WI38 (cell line): ENCODE measurements at regions not wholly inside any gene's neighbourhood (a gene's known extent, or its start where the extent isn't known, plus 50 kb on each side); places are given as distances from the start of the nearest gene placed in this dataset.

Experiments used
- H3K4me3 ChIP-seq: 2 replicates; pipeline ENCODE4 v1.5.1; 2011; ENCODE audit warnings: low read depth, mild to moderate bottlenecking, control low read depth, low read length
- TF ChIP-seq, protein P1 (sequence below): IDR thresholded peaks from 2 replicates; pipeline ENCODE4 v1.5.1; 2012; ENCODE audit warnings: low read depth, mild to moderate bottlenecking, control low read depth, low read length

DNA sequence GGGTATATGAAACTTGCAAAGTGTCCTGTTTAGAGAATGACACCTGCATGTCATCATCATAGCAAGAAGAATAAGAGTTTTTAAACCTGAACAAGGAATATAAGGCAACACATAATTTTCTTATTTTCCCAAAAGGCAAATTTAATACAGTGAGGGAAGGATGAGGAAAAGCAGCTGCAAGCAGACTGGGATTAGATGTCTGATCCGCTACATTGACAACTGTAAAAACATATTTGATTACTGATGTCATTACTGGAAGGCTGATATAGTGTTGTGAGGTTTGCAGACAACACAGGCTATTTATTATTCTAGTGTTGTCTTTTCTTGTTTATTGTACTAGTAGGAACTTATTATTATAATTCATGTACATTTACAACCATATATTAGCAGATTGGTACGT, 528.7 kb downstream of the ZIC1 start:
- TF ChIP-seq, protein P1, sequence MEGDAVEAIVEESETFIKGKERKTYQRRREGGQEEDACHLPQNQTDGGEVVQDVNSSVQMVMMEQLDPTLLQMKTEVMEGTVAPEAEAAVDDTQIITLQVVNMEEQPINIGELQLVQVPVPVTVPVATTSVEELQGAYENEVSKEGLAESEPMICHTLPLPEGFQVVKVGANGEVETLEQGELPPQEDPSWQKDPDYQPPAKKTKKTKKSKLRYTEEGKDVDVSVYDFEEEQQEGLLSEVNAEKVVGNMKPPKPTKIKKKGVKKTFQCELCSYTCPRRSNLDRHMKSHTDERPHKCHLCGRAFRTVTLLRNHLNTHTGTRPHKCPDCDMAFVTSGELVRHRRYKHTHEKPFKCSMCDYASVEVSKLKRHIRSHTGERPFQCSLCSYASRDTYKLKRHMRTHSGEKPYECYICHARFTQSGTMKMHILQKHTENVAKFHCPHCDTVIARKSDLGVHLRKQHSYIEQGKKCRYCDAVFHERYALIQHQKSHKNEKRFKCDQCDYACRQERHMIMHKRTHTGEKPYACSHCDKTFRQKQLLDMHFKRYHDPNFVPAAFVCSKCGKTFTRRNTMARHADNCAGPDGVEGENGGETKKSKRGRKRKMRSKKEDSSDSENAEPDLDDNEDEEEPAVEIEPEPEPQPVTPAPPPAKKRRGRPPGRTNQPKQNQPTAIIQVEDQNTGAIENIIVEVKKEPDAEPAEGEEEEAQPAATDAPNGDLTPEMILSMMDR = no peak
- no peak overlapping the region for H3K4me3 ChIP-seq

DNA sequence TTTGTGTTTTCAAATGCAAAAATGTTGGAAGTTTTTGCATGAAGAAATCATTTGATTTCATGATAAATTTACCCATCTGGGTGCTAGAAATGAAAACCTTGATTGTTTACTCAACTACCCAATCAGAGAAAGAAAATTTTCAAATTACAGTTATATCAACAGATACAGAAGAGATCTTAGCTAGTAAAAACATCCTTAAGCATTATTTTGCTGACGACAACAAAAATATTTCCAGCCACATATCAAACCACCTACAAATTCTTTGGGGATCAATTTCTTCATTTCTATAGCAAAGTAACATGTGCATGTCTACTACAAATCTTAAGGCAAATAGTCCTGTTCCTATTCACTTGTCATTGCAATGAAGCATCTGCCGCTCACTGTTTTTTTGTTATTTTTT, 530.3 kb downstream of the ZIC1 start:
- H3K4me3 ChIP-seq = no peak overlapping the region
- TF ChIP-seq, protein P1 = no peak

DNA sequence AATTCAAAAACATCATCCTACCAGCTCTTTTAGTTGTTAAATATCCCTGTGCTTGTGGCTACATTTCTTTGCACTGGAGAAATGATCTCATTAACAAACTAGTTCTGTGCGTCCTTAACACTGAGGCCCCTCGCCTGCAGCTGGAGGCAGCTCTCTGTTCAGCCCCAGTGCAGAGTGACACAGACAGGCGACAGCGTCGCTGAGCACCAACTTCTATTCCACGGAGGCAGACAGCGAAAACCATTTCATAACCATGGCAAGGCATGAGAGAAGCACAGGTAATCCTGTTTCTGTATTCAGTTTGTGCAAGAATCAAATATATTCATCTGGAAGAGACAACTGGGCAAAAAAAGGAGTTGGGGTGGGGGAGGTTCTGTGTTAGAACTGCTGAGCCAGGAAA, 530.7 kb downstream of the ZIC1 start:
- TF ChIP-seq, protein P1 = no peak
- no peak overlapping the region for H3K4me3 ChIP-seq

DNA sequence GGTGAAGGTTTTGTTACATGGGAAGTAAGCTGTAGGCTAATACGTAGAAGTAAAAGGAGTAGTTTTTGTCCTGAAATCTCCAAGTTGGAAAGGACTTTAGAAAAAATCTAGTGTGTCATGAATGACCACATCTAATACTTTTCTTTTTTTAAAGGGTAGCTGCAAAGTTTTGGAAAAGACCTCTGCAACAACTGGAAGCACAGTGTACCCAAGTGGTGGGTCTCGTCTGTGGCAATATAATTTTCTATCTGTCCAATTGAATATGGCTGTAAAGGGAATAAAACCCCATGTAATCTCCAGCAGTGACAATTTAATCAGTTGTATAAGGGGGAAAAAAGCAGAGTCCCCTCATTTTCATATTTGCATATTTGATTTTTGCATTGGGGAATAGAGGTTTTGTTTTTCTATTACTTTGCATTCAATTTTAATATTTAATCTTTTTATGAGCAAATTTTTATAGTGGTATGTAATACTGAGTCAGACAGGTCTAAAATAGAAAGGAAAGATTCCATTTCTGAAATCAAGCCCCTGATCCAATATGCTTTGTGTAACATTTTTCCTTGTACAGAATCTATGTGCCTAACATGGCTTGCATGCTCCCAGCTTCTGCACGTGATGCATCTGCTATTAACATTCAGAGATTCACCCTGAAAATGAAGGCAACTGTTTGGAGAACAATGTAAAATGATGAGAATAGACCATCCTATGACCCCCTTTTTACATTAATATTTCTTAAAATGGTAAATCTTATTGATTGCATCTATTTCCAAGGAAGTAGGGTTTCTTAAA, 531.4 kb downstream of the ZIC1 start:
- TF ChIP-seq, protein P1 = no peak
- H3K4me3 ChIP-seq = no peak overlapping the region

DNA sequence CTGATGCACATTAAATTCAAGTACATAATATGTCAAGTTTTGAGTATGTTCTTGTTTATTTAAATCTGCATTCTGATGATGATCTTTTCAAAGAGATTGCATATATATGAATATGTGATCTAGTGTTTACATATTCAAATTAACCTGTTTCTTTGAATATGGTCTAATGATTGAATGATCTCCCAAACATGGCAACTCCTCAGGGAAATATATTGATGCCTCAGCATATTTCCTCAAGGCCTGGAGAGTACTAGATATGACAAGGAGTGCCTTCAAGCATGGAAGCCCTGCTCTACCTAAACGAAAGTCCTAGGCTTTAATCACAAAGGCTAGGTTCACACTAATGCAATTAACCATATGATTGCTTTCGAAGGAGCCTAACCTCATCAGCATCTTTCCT, 532.8 kb downstream of the ZIC1 start:
- TF ChIP-seq, protein P1 = no peak
- H3K4me3 ChIP-seq = no peak overlapping the region

DNA sequence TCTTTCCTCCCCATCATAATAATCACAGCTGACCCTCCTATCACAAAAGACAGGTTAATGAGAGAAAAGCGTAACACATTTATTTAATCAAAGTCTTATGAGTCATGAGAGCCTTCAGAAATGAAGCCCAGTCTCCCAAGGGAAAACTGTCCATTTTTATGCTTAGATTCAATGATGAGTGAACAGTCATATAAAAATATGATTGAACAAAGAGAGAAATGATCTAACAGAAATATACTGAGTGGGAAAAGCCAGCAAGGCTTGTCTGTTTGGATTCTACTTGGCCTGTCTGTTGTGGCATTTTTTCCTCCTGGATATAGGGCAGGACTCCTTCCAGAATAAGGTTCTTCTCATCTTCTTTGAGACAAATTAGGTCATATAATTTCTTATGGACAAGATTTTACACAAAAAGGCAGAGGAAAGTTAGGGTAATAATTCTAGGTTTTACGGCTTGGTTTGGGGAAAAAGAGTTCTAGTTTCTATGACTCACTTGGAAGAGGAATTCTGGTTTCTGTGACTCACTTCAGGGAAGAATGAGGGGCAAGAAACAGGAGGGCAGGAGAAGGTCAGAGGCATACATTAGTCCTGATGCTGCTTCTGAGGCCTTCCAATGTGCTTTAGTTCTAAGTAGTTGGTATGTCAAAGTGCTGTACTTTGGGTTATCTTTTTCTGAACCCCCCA, 534.2 kb downstream of the ZIC1 start:
- H3K4me3 ChIP-seq = no peak overlapping the region
- TF ChIP-seq, protein P1 = no peak

DNA sequence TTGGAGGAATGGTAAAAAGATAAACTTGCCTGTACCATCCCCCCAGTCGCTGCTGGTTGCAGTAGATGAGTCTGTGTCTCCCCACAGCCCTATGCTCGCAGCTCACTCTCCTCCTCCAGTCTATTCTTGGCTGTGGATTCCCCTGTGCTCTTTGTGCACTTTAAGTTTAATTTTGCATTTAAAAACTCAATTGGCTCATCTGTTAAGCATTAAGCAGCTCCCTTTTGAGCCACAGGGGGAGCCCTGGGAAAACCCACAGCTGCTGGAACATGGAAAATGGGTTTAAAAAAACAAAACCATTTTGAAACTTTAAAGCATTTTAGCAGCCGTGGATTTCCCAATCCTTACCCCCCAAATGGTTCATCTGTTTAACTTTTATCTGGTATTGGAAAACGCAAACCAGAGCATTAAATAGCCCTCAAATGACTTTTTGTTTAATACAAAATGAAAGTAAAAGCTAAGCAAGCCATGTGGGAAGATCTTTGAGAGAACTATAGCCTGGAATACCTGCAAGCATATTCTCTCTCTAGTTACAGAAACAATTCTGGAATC, 536.9 kb downstream of the ZIC1 start:
- peak overlapping the region; percentile 44 for H3K4me3 ChIP-seq
- TF ChIP-seq, protein P1 = peak; percentile 79
